Ovary (tissue), 7 donors: ENCODE measurements at regions not wholly inside any gene's neighbourhood (a gene's known extent, or its start where the extent isn't known, plus 50 kb on each side); places are given as distances from the start of the nearest gene placed in this dataset.

Experiments used
- DNase-seq, 5 donors: peaks; one replicate each; pipeline ENCODE4 v3.0.0-alpha.2; 2019 to 2020
- H3K27ac ChIP-seq, 2 donors: fragments of 200-600 bp; one replicate each; pipeline versions ENCODE4 v1.5.1 to v1.8.0; 2019 to 2022
- H3K27me3 ChIP-seq: fragments of 200-600 bp; one replicate; pipeline ENCODE4 v1.8.0; 2022
- H3K36me3 ChIP-seq: fragments of 200-600 bp; sonication (generic); one replicate; pipeline ENCODE4 v1.5.1; 2019
- H3K4me1 ChIP-seq: one replicate; pipeline ENCODE4 v1.8.1; 2013; ENCODE audit warnings: mild to moderate bottlenecking, moderate library complexity; ENCODE audit not compliant: insufficient read depth
- H3K4me3 ChIP-seq: fragments of 200-600 bp; sonication (generic); one replicate; pipeline ENCODE4 v1.5.1; 2017
- H3K9me3 ChIP-seq, 2 donors: fragments of 200-600 bp in 1 of 2; sonication (generic) in 1 of 2; one replicate each; pipeline versions ENCODE4 v1.5.1 to v1.8.1; 2013 to 2019; ENCODE audit warnings: mild to moderate bottlenecking in 1 of 2, moderate library complexity in 1 of 2
- CTCF ChIP-seq, 3 donors: fragments of 450-650 bp in 2 of 3; fragments of 200-600 bp in 1 of 3; IDR thresholded peaks; one replicate each; pipeline versions ENCODE4 v1.5.1 to v1.8.0; 2016 to 2022; ENCODE audit warnings: antibody characterized with exemption in 3 of 3, mild to moderate bottlenecking in 1 of 3
- EP300 ChIP-seq: sonication (generic); formaldehyde crosslinking; IDR thresholded peaks from one replicate; pipeline ENCODE4 v1.6.1; 2017; ENCODE audit warnings: antibody characterized with exemption
- POLR2A ChIP-seq: fragments of 450-650 bp; IDR thresholded peaks from one replicate; pipeline ENCODE4 v1.6.1; 2017; ENCODE audit warnings: antibody characterized with exemption, mild to moderate bottlenecking, moderate library complexity
- WGBS, 3 donors: extraction: QIAGEN DNeasy Blood & Tissue Kit in 1 of 3; methylation state at CpG; one replicate each; pipeline versions ENCODE4 v1.1.5 to v1.1.7; 2013 to 2017; 5-methylcytosine and 5-hydroxymethylcytosine counted together
- intact Hi-C, 4 donors: fragments of 100-400 bp; cut with DNase I; formaldehyde crosslinking; loops; one replicate each; pipeline versions ENCODE4 v1.11.0 to v1.15.1; 2022 to 2023
- donor health status: DM: no; HTN: no; CAD: no; lungs with moderate emphysema.
- donor health status: DM: no; HTN: no; CAD: no.
- donor health status: Bipolar disorder and iron deficiency.
- donor health status: DM: no; HTN: no; CAD: no.
- donor health status: DM: yes; HTN: yes; CAD: no.

GRCh38 chr2:20150110-20150706 lies 74.7 kb downstream of the SDC1 start:
- DNase-seq: no peak
- intact Hi-C loops: no loop called here
- Histone ChIP-seq H3K36me3 (no peaks in the 10 kb centered on the region), H3K4me3 (no peak overlapping the region), H3K27ac (no peak overlapping the region), H3K27me3 (no peaks in the 10 kb centered on the region), H3K4me1 (no peaks in the 10 kb centered on the region), H3K9me3 (no peaks in the 10 kb centered on the region)
- no peak for TF ChIP-seq EP300
- TF ChIP-seq POLR2A: no peak
- TF ChIP-seq CTCF (IDR thresholded peaks at IDR 0.05): no peak
- 87 to 91% (median 88%) methylated on average over 5 of the region's 5 CpGs for WGBS, 3 donors

DNA sequence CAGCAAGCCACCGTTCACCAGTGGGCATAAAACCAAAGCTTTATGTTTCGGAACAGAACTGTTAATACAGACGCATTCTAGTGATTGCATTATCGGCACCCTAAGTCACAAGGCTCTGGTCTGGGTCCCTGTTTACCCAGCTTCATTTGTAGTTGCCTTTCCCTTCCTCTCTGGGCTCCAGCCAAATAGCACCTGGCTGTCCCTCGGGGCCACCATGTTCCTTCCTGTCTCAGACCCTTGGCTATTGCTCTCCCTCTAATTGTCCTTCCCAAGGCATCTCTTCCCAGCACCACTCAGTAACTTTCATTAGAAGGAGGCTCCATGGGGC lies 75.3 kb downstream of the SDC1 start:
- Histone ChIP-seq H3K4me3 (no peak overlapping the region), H3K36me3 (no peaks in the 10 kb centered on the region), H3K4me1 (no peaks in the 10 kb centered on the region), H3K27ac (no peak overlapping the region), H3K9me3 (no peaks in the 10 kb centered on the region), H3K27me3 (no peaks in the 10 kb centered on the region)
- DNase-seq: no peak
- WGBS, 3 donors: 83 to 87% (median 85%) methylated on average over 5 of the region's 5 CpGs
- intact Hi-C loops: no loop called here
- TF ChIP-seq EP300: no peak
- no peak for TF ChIP-seq CTCF (IDR thresholded peaks at IDR 0.05)
- TF ChIP-seq POLR2A: no peak

GRCh38 chr2:20148923-20149702 lies 75.8 kb downstream of the SDC1 start:
- intact Hi-C loops: no loop called here
- Histone ChIP-seq H3K9me3 (no peaks in the 10 kb centered on the region), H3K4me3 (no peak overlapping the region), H3K4me1 (no peaks in the 10 kb centered on the region), H3K27me3 (no peaks in the 10 kb centered on the region), H3K27ac (no peak overlapping the region), H3K36me3 (no peaks in the 10 kb centered on the region)
- WGBS, 3 donors: 49 to 60% (median 50%) methylated on average over 12 of the region's 12 CpGs
- no peak for DNase-seq
- TF ChIP-seq CTCF (IDR thresholded peaks at IDR 0.05): no peak
- TF ChIP-seq EP300: no peak
- TF ChIP-seq POLR2A: no peak

GRCh38 chr2:20148426-20148922 lies 76.5 kb downstream of the SDC1 start:
- H3K9me3 ChIP-seq: no peaks in the 10 kb centered on the region
- no peaks in the 10 kb centered on the region for H3K4me1 ChIP-seq
- H3K4me3 ChIP-seq: no peak overlapping the region
- no peaks in the 10 kb centered on the region for H3K36me3 ChIP-seq
- 50 to 59% (median 53%) methylated on average over 5 of the region's 5 CpGs for WGBS, 3 donors
- intact Hi-C loops: no loop called here
- no peak for DNase-seq
- no peak overlapping the region for H3K27ac ChIP-seq
- no peaks in the 10 kb centered on the region for H3K27me3 ChIP-seq
- TF ChIP-seq EP300 (no peak), CTCF (IDR thresholded peaks at IDR 0.05) (no peak), POLR2A (no peak)
